ENCODE measurements at regions not wholly inside any gene's neighbourhood (a gene's known extent, or its start where the extent isn't known, plus 50 kb on each side); places are given as distances from the start of the nearest gene placed in this dataset.
"Not testable (repeated sequence)": the region's sequence is repeated elsewhere in the genome, so short reads cannot be mapped to it uniquely, and the experiment has no call there.

- no peak for TF ChIP-seq POLR2A (IDR thresholded peaks at IDR 0.05; ENCODE audit: extremely low read depth, insufficient read length)
- TF ChIP-seq MYC (IDR thresholded peaks at IDR 0.05; ENCODE audit: low read depth, low read length), result no peak
- TF ChIP-seq, protein P1, sequence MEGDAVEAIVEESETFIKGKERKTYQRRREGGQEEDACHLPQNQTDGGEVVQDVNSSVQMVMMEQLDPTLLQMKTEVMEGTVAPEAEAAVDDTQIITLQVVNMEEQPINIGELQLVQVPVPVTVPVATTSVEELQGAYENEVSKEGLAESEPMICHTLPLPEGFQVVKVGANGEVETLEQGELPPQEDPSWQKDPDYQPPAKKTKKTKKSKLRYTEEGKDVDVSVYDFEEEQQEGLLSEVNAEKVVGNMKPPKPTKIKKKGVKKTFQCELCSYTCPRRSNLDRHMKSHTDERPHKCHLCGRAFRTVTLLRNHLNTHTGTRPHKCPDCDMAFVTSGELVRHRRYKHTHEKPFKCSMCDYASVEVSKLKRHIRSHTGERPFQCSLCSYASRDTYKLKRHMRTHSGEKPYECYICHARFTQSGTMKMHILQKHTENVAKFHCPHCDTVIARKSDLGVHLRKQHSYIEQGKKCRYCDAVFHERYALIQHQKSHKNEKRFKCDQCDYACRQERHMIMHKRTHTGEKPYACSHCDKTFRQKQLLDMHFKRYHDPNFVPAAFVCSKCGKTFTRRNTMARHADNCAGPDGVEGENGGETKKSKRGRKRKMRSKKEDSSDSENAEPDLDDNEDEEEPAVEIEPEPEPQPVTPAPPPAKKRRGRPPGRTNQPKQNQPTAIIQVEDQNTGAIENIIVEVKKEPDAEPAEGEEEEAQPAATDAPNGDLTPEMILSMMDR (IDR thresholded peaks at IDR 0.05; ENCODE audit: low read depth, low read length), result no peak
- TF ChIP-seq MAX (IDR thresholded peaks at IDR 0.05; ENCODE audit: low read depth, low read length), result no peak
- DNase-seq (ENCODE audit: low read depth), result no peak
- no peak overlapping the region for H3K4me3 ChIP-seq (ENCODE audit: low read depth, low read length)
These were observed 53.8 kb downstream of the ADRB2 start for GRCh38 chr5:148880197-148880596.

- H3K4me3 ChIP-seq (ENCODE audit: low read depth, low read length), result no peak overlapping the region
- DNase-seq (ENCODE audit: low read depth), result no peak
- TF ChIP-seq, protein P1 (IDR thresholded peaks at IDR 0.05; ENCODE audit: low read depth, low read length), result no peak
- TF ChIP-seq POLR2A (IDR thresholded peaks at IDR 0.05; ENCODE audit: extremely low read depth, insufficient read length), result no peak
- TF ChIP-seq MYC (IDR thresholded peaks at IDR 0.05; ENCODE audit: low read depth, low read length), result no peak
- no peak for TF ChIP-seq MAX (IDR thresholded peaks at IDR 0.05; ENCODE audit: low read depth, low read length)
These were observed 54.3 kb downstream of the ADRB2 start for GRCh38 chr5:148880696-148881095.

GRCh38 chr5:148882332-148882731 is 55.9 kb downstream of the ADRB2 start:
- peak; percentile 32 for DNase-seq (ENCODE audit: low read depth)
- no peak for TF ChIP-seq MYC (IDR thresholded peaks at IDR 0.05; ENCODE audit: low read depth, low read length)
- no peak for TF ChIP-seq POLR2A (IDR thresholded peaks at IDR 0.05; ENCODE audit: extremely low read depth, insufficient read length)
- TF ChIP-seq, protein P1 (IDR thresholded peaks at IDR 0.05; ENCODE audit: low read depth, low read length), result no peak
- TF ChIP-seq MAX (IDR thresholded peaks at IDR 0.05; ENCODE audit: low read depth, low read length), result no peak
- H3K4me3 ChIP-seq (ENCODE audit: low read depth, low read length), result no peak overlapping the region

DNA sequence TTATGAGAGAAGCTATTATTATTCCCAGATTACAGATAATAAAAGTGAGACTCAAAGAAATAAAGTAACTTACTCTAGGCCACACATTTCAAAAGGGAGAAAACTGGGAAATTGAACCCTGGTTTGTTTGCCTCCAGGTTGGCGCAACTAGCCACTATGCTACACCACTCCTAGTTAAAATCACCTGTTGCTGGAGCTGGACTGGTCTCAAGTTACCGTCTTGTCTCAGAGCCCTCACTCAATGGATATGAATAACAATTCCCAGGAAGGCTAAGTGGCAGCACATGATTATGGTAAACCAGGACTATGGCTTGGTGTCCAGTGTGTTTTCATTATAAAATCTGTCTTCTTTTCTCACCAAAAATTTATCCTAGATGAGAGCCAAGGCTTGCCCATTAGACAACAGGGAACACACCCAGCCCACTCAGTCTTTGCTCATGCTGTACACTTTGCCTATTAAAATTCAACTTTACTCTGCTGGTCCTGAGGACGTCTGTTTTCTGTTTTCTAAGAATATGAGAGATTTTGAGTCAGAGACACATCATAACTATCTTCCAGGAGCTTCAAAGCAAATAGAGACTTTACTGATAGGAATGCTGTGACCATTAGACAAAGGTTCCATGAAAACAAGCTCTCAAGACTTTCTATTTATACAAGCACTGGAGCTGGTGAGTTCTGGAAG is 58.1 kb downstream of the ADRB2 start:
- DNase-seq (ENCODE audit: low read depth), result no peak
- H3K4me3 ChIP-seq (ENCODE audit: low read depth, low read length), result no peak overlapping the region
- TF ChIP-seq MYC (IDR thresholded peaks at IDR 0.05; ENCODE audit: low read depth, low read length) (no peak), MAX (IDR thresholded peaks at IDR 0.05; ENCODE audit: low read depth, low read length) (no peak), POLR2A (IDR thresholded peaks at IDR 0.05; ENCODE audit: extremely low read depth, insufficient read length) (no peak)
- TF ChIP-seq, protein P1 (IDR thresholded peaks at IDR 0.05; ENCODE audit: low read depth, low read length), result no peak

DNA sequence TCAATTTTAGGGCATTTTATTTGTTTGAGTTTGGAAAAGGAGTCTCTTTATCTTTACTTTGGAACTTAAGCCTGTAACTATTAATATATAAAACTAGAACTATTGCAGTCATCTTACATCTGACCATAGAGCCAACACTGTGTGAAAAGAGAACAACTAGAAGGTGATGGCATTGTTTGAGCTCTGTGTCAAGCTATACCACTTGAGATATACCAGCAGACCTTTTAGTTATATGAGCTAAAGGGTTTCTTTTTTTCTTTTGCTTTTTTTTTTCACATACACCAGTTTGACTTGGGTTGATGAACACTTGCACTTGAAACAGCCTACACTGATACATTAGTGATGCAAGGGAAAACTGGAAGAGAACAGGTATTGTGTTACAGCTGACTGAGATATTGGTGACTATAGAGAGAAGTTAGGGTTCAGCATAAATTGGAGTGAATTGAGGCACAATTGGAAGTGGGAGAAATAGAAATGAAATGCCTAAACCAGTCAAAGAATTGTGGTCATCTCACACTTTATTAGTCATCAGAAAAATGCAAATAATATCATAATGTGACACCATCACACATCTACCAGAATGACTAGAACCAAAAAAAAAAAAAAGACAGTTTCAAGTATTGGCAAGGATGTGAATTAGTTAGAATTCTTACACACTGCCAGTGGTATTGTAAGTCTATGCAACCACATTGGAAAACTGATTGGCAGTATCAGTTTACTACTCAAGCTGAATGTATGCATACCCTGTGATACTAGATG is 60.9 kb downstream of the ADRB2 start:
- no peak for DNase-seq (ENCODE audit: low read depth)

GRCh38 chr5:148889936-148890335 is 63.5 kb downstream of the ADRB2 start:
- not testable (repeated sequence) for DNase-seq (ENCODE audit: low read depth); H3K4me3 ChIP-seq (ENCODE audit: low read depth, low read length)

More for the DNA sequence above, 60.9 kb downstream of the ADRB2 start:
- no peak overlapping the region for H3K4me3 ChIP-seq (ENCODE audit: low read depth, low read length)
- TF ChIP-seq MAX (IDR thresholded peaks at IDR 0.05; ENCODE audit: low read depth, low read length) (no peak), POLR2A (IDR thresholded peaks at IDR 0.05; ENCODE audit: extremely low read depth, insufficient read length) (no peak), MYC (IDR thresholded peaks at IDR 0.05; ENCODE audit: low read depth, low read length) (no peak)
- TF ChIP-seq, protein P1 (IDR thresholded peaks at IDR 0.05; ENCODE audit: low read depth, low read length), result no peak

GRCh38 chr5:148895441-148895840 is 69.0 kb downstream of the ADRB2 start:
- H3K4me3 ChIP-seq (ENCODE audit: low read depth, low read length); DNase-seq (ENCODE audit: low read depth): not testable (repeated sequence)

Data from NB4 (cell line).